GM18526 (cell line): ENCODE measurements at regions not wholly inside any gene's neighbourhood (a gene's known extent, or its start where the extent isn't known, plus 50 kb on each side); places are given as distances from the start of the nearest gene placed in this dataset.

Source experiments
- POLR2A ChIP-seq: IDR thresholded peaks from 3 replicates; pipeline ENCODE4 v1.6.1; 2011; ENCODE audit not compliant: insufficient read length; ENCODE audit errors: extremely low read depth

GRCh38 chr17:71168053-71168741, 952.6 kb upstream of the SOX9 start:
- TF ChIP-seq POLR2A = no peak

- TF ChIP-seq POLR2A = no peak
These were observed 950.8 kb upstream of the SOX9 start for GRCh38 chr17:71170070-71170469.

GRCh38 chr17:71171270-71171669, 949.5 kb upstream of the SOX9 start:
- TF ChIP-seq POLR2A = no peak

- no peak for TF ChIP-seq POLR2A
These were observed 946.8 kb upstream of the SOX9 start for GRCh38 chr17:71173991-71174390.

GRCh38 chr17:71176331-71176730, 944.5 kb upstream of the SOX9 start:
- no peak for TF ChIP-seq POLR2A

GRCh38 chr17:71176928-71177443, 943.8 kb upstream of the SOX9 start:
- TF ChIP-seq POLR2A = no peak

GRCh38 chr17:71180801-71181385, 939.9 kb upstream of the SOX9 start:
- no peak for TF ChIP-seq POLR2A

GRCh38 chr17:71183066-71183660, 937.7 kb upstream of the SOX9 start:
- TF ChIP-seq POLR2A = no peak

- TF ChIP-seq POLR2A = no peak
These were observed 936.1 kb upstream of the SOX9 start for GRCh38 chr17:71184716-71185115.

GRCh38 chr17:71187145-71187878, 933.5 kb upstream of the SOX9 start:
- TF ChIP-seq POLR2A = no peak

- no peak for TF ChIP-seq POLR2A
These were observed 931.9 kb upstream of the SOX9 start for GRCh38 chr17:71188811-71189492.

GRCh38 chr17:71189493-71189831, 931.4 kb upstream of the SOX9 start:
- TF ChIP-seq POLR2A = no peak

- TF ChIP-seq POLR2A = no peak
These were observed 928.7 kb upstream of the SOX9 start for GRCh38 chr17:71192039-71192555.

GRCh38 chr17:71192848-71193247, 928.0 kb upstream of the SOX9 start:
- no peak for TF ChIP-seq POLR2A

GRCh38 chr17:71200597-71200996, 920.2 kb upstream of the SOX9 start:
- no peak for TF ChIP-seq POLR2A

GRCh38 chr17:71201639-71202038, 919.2 kb upstream of the SOX9 start:
- TF ChIP-seq POLR2A = no peak

- TF ChIP-seq POLR2A = no peak
These were observed 918.4 kb upstream of the SOX9 start for GRCh38 chr17:71202449-71202848.
